PC-9 (cell line): ENCODE measurements at regions not wholly inside any gene's neighbourhood (a gene's known extent, or its start where the extent isn't known, plus 50 kb on each side); places are given as distances from the start of the nearest gene placed in this dataset.
A peak's percentile ranks its signal among the peaks of the same experiment; 100 is the strongest.

ENCODE experiments used
- BruUV-seq: library from RNA; stranded (reverse); fragments of 400-500 nt; replicated peaks from 2 replicates; lab custom pipeline; 2021; lab: Mats Ljungman, UMichigan
- CTCF ChIA-PET: fragments of 300-600 bp; sonication (Branson Sonifier 250); formaldehyde crosslinking; loops from one replicate; lab custom pipeline; 2022; ENCODE audit warnings: antibody characterized with exemption; lab: Charles Lee
- POLR2A ChIA-PET: fragments of 300-600 bp; sonication (Branson Sonifier 250); formaldehyde crosslinking; loops from one replicate; lab custom pipeline; 2022; ENCODE audit warnings: antibody characterized with exemption; ENCODE audit not compliant: unreplicated experiment; lab: Charles Lee
- DNase-seq, 2 experiments: peaks; one replicate each; pipeline versions ENCODE4 v3.0.0 to v3.0.0-alpha.2; 2015 to 2022; ENCODE audit warnings: mixed read lengths in 1 of 2
- H2AFZ ChIP-seq: fragments of 200-600 bp; sonication (generic); 2 replicates; pipeline ENCODE4 v1.8.1; 2017; ENCODE audit warnings: antibody characterized with exemption
- H3F3A ChIP-seq: fragments of 200-600 bp; sonication (generic); 2 replicates; pipeline ENCODE4 v1.8.1; 2017; ENCODE audit warnings: antibody characterized with exemption, mild to moderate bottlenecking, low read depth; ENCODE audit not compliant: insufficient read depth
- H3K27ac ChIP-seq: fragments of 200-600 bp; sonication (generic); 2 replicates; pipeline ENCODE4 v1.6.1; 2016; ENCODE audit warnings: mixed run types
- H3K27me3 ChIP-seq: fragments of 200-600 bp; sonication (generic); 2 replicates; pipeline ENCODE4 v1.6.1; 2016; ENCODE audit warnings: low read depth, mixed run types; ENCODE audit not compliant: insufficient read depth
- H3K36me3 ChIP-seq: fragments of 200-600 bp; sonication (generic); 2 replicates; pipeline ENCODE4 v1.6.1; 2016; ENCODE audit warnings: low read depth, mixed run types
- H3K4me1 ChIP-seq: fragments of 200-600 bp; sonication (generic); replicated peaks from 2 replicates; pipeline ENCODE4 v1.6.1; 2016; ENCODE audit warnings: mixed run types; ENCODE audit not compliant: insufficient read depth
- H3K4me2 ChIP-seq: fragments of 200-600 bp; sonication (generic); 2 replicates; pipeline ENCODE4 v1.6.1; 2017; ENCODE audit warnings: mixed run types
- H3K4me3 ChIP-seq: fragments of 200-600 bp; sonication (generic); 2 replicates; pipeline ENCODE4 v1.6.1; 2016; ENCODE audit warnings: mixed run types
- H3K79me2 ChIP-seq: fragments of 200-600 bp; sonication (generic); 2 replicates; pipeline ENCODE4 v1.6.1; 2017; ENCODE audit warnings: low read depth, mixed run types
- H3K9me2 ChIP-seq: fragments of 200-600 bp; sonication (generic); 2 replicates; pipeline ENCODE4 v1.8.1; 2017; ENCODE audit warnings: mild to moderate bottlenecking; ENCODE audit not compliant: insufficient read depth
- H3K9me3 ChIP-seq: fragments of 200-600 bp; sonication (generic); 2 replicates; pipeline ENCODE4 v1.8.1; 2016; ENCODE audit warnings: low read depth; ENCODE audit not compliant: insufficient read depth
- H4K20me1 ChIP-seq: fragments of 200-600 bp; sonication (generic); 2 replicates; pipeline ENCODE4 v1.8.1; 2017; ENCODE audit not compliant: insufficient read depth
- EZH2 ChIP-seq: fragments of 200-600 bp; sonication (generic); IDR thresholded peaks from 2 replicates; pipeline ENCODE4 v1.8.0; 2017; ENCODE audit warnings: antibody characterized with exemption, low read depth
- intact Hi-C: fragments of 100-400 bp; cut with micrococcal nuclease; formaldehyde crosslinking; loops from one replicate; pipeline ENCODE4 v1.10.0; 2022; ENCODE audit not compliant: unreplicated experiment
- TF ChIP-seq, protein P1 (sequence below): fragments of 200-600 bp; sonication (generic); conservative IDR thresholded peaks from 2 replicates; pipeline ENCODE4 v1.6.1; 2017; ENCODE audit warnings: mixed run types, antibody characterized with exemption, mild to moderate bottlenecking, moderate library complexity

DNA sequence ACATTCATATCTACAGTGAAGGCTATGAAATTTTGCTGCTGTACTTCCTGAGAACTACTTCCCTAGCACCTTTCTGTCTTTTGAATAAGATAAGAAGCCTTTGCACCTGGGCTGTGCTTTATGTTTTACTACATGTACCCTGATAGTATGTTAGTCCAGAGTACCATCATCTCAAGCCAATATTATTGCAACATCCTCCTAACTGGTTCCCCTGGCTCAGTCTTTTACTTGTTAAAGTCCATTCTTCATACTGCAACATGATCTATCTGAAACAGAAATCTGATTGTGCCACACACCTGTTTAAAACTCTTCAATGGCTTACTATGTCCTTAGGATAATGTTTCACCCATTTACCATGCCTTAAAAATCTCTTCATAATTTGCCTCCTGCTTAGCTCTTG lies 102.3 kb downstream of the AGTR2 start:
- Histone ChIP-seq H3K9me2 (no peaks in the 10 kb centered on the region), H3K79me2 (no peaks in the 10 kb centered on the region), H3K9me3 (peaks cover 26% of the 10 kb centered on the region; the same call in 1 of the 2 replicates), H3K4me1 (peaks cover 20% of the 10 kb centered on the region), H4K20me1 (no peaks in the 10 kb centered on the region), H2AFZ (peak overlapping the region; percentile 34; the same call in 1 of the 2 replicates), H3K27me3 (no peaks in the 10 kb centered on the region), H3K4me2 (peak overlapping the region; percentile 15), H3K4me3 (0 out of 2 replicates have a peak overlapping the region, but pooled peaks have one; percentile 16), H3K36me3 (no peaks in the 10 kb centered on the region), H3K27ac (peak overlapping the region; percentile 95), H3F3A (peaks cover 15% of the 10 kb centered on the region)
- DNase-seq: peak in 1 of 2 experiments; percentile 42
- BruUV-seq: TSS peak; percentile 94
- POLR2A ChIA-PET: interaction anchor here (0.6 kb wide), 1 partner anchor 225 kb away, joined by 4 read pairs; no protein-coding TSS in a partner anchor
- CTCF ChIA-PET: no interaction called here
- no peak for TF ChIP-seq EZH2
- TF ChIP-seq, protein P1, sequence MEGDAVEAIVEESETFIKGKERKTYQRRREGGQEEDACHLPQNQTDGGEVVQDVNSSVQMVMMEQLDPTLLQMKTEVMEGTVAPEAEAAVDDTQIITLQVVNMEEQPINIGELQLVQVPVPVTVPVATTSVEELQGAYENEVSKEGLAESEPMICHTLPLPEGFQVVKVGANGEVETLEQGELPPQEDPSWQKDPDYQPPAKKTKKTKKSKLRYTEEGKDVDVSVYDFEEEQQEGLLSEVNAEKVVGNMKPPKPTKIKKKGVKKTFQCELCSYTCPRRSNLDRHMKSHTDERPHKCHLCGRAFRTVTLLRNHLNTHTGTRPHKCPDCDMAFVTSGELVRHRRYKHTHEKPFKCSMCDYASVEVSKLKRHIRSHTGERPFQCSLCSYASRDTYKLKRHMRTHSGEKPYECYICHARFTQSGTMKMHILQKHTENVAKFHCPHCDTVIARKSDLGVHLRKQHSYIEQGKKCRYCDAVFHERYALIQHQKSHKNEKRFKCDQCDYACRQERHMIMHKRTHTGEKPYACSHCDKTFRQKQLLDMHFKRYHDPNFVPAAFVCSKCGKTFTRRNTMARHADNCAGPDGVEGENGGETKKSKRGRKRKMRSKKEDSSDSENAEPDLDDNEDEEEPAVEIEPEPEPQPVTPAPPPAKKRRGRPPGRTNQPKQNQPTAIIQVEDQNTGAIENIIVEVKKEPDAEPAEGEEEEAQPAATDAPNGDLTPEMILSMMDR: no peak
- intact Hi-C loops: loop anchor here (2.0 kb wide), 2 partner anchors 32 to 68 kb away; no protein-coding TSS in a partner anchor

DNA sequence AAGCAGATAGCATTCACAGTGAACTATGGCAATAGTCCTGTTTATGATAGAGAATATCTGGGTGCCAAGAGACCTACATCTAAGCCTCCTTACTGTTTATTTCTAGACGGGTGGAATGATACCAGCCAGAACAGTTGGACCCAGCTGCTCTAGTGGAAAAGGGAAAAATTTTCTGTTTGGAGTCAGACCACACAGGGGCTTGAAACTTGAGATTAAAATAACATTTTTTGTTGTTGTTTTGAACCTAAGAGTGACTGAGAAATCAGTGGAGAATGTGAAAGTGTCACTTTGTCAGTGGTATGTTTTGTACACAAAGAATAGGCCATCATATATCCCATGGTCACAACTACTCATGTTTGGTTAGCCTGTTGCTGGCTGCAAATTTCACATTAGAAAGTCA lies 105.7 kb downstream of the AGTR2 start:
- Histone ChIP-seq H3K4me2 (no peak overlapping the region), H3K4me1 (peaks cover 20% of the 10 kb centered on the region), H3K9me2 (no peaks in the 10 kb centered on the region), H3K4me3 (no peak overlapping the region), H3K27ac (no peak overlapping the region), H3K79me2 (no peaks in the 10 kb centered on the region), H3F3A (peaks cover 15% of the 10 kb centered on the region), H2AFZ (no peak overlapping the region), H3K36me3 (no peaks in the 10 kb centered on the region), H3K9me3 (peaks cover 15% of the 10 kb centered on the region; the same call in 1 of the 2 replicates), H4K20me1 (no peaks in the 10 kb centered on the region), H3K27me3 (no peaks in the 10 kb centered on the region)
- no peak for DNase-seq
- TF ChIP-seq, protein P1: no peak
- TF ChIP-seq EZH2: no peak
- intact Hi-C loops: no loop called here
- ChIA-PET POLR2A (no interaction called here), CTCF (no interaction called here)
- no TSS peak for BruUV-seq

DNA sequence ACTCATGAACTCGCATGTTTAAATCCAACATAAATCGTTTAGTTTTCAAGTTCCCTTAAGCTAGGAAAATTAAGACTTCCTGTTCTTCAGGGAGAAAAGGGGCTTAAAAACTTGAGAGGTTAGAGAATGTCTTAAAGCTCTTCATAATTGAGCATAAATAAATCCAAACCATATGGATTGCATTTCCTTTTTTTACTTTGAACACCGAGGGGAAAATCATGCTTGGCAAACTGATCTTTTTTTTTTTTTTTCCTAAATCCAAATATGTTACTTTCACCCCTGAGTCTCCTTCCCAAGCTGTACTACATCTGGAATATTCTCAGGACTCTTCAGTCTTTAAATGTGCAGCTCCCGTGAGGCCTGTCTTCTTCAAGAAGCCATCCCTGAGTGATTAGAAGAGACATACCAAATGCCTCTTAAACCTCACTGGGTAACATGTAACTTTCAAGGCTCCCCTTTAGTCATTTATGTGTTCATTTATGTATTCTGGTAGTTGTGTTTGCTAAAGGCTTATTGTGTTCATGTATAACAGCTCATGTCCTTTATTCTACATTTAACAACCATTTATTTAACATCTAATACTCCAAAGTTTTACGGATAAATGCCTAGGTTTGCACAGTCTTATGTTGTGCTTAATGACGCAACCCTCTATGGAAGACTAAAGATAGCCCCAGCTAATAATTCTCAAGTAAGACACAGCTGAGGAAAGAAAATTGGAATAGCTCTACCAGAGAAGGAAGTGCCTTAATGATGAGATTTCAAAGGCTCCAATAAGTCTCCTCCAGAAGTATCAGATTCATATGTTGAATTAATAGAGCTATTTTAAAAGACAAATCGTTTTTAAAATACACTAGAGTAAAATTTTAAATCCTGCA lies 107.0 kb downstream of the AGTR2 start:
- intact Hi-C loops: no loop called here
- Histone ChIP-seq H3K4me3 (no peak overlapping the region), H3K27me3 (no peaks in the 10 kb centered on the region), H3F3A (peaks cover 8% of the 10 kb centered on the region), H2AFZ (peak overlapping the region; percentile 16; the same call in 1 of the 2 replicates), H3K9me3 (peaks cover 9% of the 10 kb centered on the region; the same call in 1 of the 2 replicates), H3K79me2 (no peaks in the 10 kb centered on the region), H3K9me2 (no peaks in the 10 kb centered on the region), H3K4me2 (no peak overlapping the region), H4K20me1 (no peaks in the 10 kb centered on the region), H3K36me3 (no peaks in the 10 kb centered on the region), H3K27ac (no peak overlapping the region), H3K4me1 (peaks cover 12% of the 10 kb centered on the region)
- no peak for DNase-seq
- no TSS peak for BruUV-seq
- ChIA-PET POLR2A (no interaction called here), CTCF (no interaction called here)
- TF ChIP-seq, protein P1: no peak
- no peak for TF ChIP-seq EZH2
